Heart right ventricle (tissue), 16 donors: ENCODE measurements at regions not wholly inside any gene's neighbourhood (a gene's known extent, or its start where the extent isn't known, plus 50 kb on each side); places are given as distances from the start of the nearest gene placed in this dataset.

Source experiments
- ATAC-seq, 8 donors: fragments of 200-7000 bp; cut with Tn5 transposase; one replicate each; pipeline ENCODE4 v1.9.1; 2020; ENCODE audit warnings: mild to moderate bottlenecking in 8 of 8, moderate library complexity in 8 of 8, moderate number of reproducible peaks in 1 of 8
- DNase-seq, 2 donors: peaks; one replicate each; pipeline ENCODE4 v3.0.0-alpha.2; 2020
- H3K27ac ChIP-seq, 10 donors: fragments of 200-600 bp; sonication (generic) in 2 of 10; one replicate each; pipeline versions ENCODE4 v1.5.0 to v1.8.0; 2020 to 2022; ENCODE audit warnings: mild to moderate bottlenecking in 3 of 10
- H3K27me3 ChIP-seq, 7 donors: fragments of 200-600 bp; one replicate each; pipeline ENCODE4 v1.8.0; 2021 to 2022; ENCODE audit warnings: mild to moderate bottlenecking in 2 of 7
- H3K36me3 ChIP-seq, 9 donors: fragments of 200-600 bp; sonication (generic) in 1 of 9; one replicate each; pipeline versions ENCODE4 v1.5.0 to v1.8.0; 2020 to 2022; ENCODE audit warnings: mild to moderate bottlenecking in 2 of 9
- H3K4me1 ChIP-seq, 9 donors: fragments of 200-600 bp; sonication (generic) in 1 of 9; one replicate each; pipeline versions ENCODE4 v1.5.0 to v1.8.0; 2020 to 2022; ENCODE audit warnings: mild to moderate bottlenecking in 4 of 9
- H3K4me3 ChIP-seq, 10 donors: fragments of 200-600 bp; sonication (generic) in 2 of 10; one replicate each; pipeline versions ENCODE4 v1.5.0 to v1.8.0; 2020 to 2022; ENCODE audit warnings: mild to moderate bottlenecking in 7 of 10, moderate library complexity in 2 of 10
- H3K9me3 ChIP-seq, 11 donors: fragments of 200-600 bp in 10 of 11; sonication (generic) in 2 of 11; one replicate each; pipeline versions ENCODE4 v1.5.0 to v1.8.0; 2013 to 2022; ENCODE audit warnings: mild to moderate bottlenecking in 2 of 11, control low read depth in 1 of 11, moderate library complexity in 1 of 11
- WGBS, 2 donors: extraction: QIAGEN DNeasy Blood & Tissue Kit; methylation state at CpG; one replicate each; pipeline ENCODE4 v1.1.7; 2013; ENCODE audit warnings: inconsistent platforms in 1 of 2; 5-methylcytosine and 5-hydroxymethylcytosine counted together
- intact Hi-C, 10 donors: fragments of 100-400 bp; cut with DNase I; formaldehyde crosslinking; loops; one replicate each; pipeline versions ENCODE4 v1.11.1 to v1.14.2; 2022
- TF ChIP-seq, protein P1 (sequence below), 9 donors: fragments of 200-600 bp; sonication (generic) in 2 of 9; IDR thresholded peaks; one replicate each; pipeline versions ENCODE4 v1.5.0 to v1.8.0; 2021 to 2022; ENCODE audit warnings: antibody characterized with exemption in 9 of 9, mild to moderate bottlenecking in 5 of 9, moderate library complexity in 1 of 9
- donor health status: Arrhythmogenic right ventricular cardiomyopathy.
- donor health status: ischemic (EF 13 %, LVEDD 7.1; RV severe dilation, severe dysfunction).
- donor health status: healthy with polysubstance abuse.
- donor health status: DM: no; HTN: yes; CAD: no.
- donor health status: DM: no; HTN: no; CAD: no.
- donor health status: ischemic (EF 25% LVEDD 6.9; RV normal size, moderate dysfunction).
- donor health status: ischemic (EF 25% LVEDD 5.7; RV mildly dilated, moderate dysfunction).
- donor health status: healthy.
- donor health status: DM: yes; HTN: yes; CAD: no.
- donor health status: Ischemic cardiomyopathy.
- donor health status: ischemic (EF 35%, LVEDD 5.7; RV mildly dilated, moderate dysfunction).
- donor health status: nonischemic (EF 11% LVEDD 7.7; RV severe dilation, severe dysfunction).
- donor health status: DM: yes; HTN: yes; CAD: no.
- donor health status: PGD.
- donor health status: ischemic (EF 29% LVEDD 5.4; RV normal size, mild dysfunction).
- donor health status: nonischemic (EF 23%, LVEDD 6.1; RV moderate dilation, normal function).

DNA sequence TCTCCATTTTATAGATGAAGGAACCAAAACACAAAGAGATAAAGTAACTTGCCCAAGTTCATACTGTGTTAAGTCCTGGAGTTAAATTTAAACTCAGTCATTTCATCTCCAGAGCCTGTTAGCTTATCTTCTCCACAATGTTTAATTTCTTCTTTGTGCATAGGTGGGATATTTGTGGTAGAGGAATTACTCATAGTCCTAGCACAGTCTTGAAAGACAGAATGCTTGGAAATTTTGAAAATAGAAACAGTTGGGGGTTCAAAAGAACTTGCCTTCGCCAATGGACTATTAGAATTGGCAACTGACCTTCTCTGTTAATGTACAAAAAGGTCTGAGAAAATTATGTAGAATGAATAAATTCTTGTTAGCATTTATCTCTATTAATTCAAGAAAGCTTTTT, 832.0 kb upstream of the PRMT6 start:
- ATAC-seq (no peak), DNase-seq (no peak)
- Histone ChIP-seq H3K36me3 (no peaks in the 10 kb centered on the region), H3K9me3 (peaks cover 0 to 12% (median 0%) of the 10 kb centered on the region in 11 donors), H3K27ac (no peak overlapping the region), H3K4me1 (no peaks in the 10 kb centered on the region), H3K27me3 (no peaks in the 10 kb centered on the region), H3K4me3 (no peak overlapping the region)
- intact Hi-C loops, result no loop called here
- TF ChIP-seq, protein P1, sequence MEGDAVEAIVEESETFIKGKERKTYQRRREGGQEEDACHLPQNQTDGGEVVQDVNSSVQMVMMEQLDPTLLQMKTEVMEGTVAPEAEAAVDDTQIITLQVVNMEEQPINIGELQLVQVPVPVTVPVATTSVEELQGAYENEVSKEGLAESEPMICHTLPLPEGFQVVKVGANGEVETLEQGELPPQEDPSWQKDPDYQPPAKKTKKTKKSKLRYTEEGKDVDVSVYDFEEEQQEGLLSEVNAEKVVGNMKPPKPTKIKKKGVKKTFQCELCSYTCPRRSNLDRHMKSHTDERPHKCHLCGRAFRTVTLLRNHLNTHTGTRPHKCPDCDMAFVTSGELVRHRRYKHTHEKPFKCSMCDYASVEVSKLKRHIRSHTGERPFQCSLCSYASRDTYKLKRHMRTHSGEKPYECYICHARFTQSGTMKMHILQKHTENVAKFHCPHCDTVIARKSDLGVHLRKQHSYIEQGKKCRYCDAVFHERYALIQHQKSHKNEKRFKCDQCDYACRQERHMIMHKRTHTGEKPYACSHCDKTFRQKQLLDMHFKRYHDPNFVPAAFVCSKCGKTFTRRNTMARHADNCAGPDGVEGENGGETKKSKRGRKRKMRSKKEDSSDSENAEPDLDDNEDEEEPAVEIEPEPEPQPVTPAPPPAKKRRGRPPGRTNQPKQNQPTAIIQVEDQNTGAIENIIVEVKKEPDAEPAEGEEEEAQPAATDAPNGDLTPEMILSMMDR (IDR thresholded peaks at IDR 0.05), result no peak
- 68 to 69% methylated on average over 1 of the region's 1 CpG for WGBS, 2 donors

DNA sequence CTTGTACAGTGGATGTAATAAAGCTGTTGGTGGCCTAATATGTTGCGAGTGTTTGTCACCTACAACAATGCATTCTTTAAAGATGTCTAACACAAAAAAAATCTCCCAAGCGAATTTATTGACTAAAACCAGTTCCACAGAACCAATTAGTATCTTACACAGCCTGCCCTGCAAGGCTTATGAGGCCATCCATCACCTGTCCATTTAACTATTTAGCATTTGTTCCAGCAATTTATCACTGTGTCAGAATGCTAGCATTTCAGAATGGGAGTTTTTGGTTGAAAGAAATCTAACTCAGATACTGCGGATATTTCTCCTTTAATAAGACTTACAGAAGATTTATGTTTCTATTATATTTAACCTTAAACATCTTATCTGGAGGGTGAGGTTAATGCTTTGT, 831.1 kb upstream of the PRMT6 start:
- intact Hi-C loops, result no loop called here
- DNase-seq (no peak), ATAC-seq (no peak)
- Histone ChIP-seq H3K27ac (no peak overlapping the region), H3K4me1 (no peaks in the 10 kb centered on the region), H3K36me3 (no peaks in the 10 kb centered on the region), H3K27me3 (no peaks in the 10 kb centered on the region), H3K9me3 (peaks cover 0 to 12% (median 0%) of the 10 kb centered on the region in 11 donors), H3K4me3 (no peak overlapping the region)
- TF ChIP-seq, protein P1 (IDR thresholded peaks at IDR 0.05), result no peak
- 87 to 90% methylated on average over 3 of the region's 3 CpGs for WGBS, 2 donors

DNA sequence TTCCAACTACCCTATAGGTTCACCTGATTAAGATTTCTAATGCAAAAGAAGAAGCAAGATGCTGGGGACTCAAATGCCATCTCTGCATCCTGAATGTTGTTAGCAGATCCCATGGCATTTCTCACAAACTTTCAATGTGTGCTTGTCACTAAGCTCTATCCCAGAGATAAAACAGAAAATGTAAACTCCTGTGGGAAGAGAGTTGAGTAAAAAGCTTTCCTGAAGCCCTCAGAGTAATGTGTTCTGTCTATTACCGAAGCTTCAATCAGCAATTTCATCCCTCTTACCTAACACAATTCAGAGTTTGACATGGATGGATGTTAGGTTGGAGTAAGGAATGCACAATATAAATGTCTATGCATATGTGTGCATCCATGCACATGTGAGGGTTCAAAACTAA, 829.9 kb upstream of the PRMT6 start:
- Histone ChIP-seq H3K27me3 (no peaks in the 10 kb centered on the region), H3K4me1 (no peaks in the 10 kb centered on the region), H3K9me3 (peaks cover 0 to 8% (median 0%) of the 10 kb centered on the region in 11 donors), H3K27ac (no peak overlapping the region), H3K4me3 (no peak overlapping the region), H3K36me3 (no peaks in the 10 kb centered on the region)
- TF ChIP-seq, protein P1 (IDR thresholded peaks at IDR 0.05), result no peak
- ATAC-seq (no peak), DNase-seq (no peak)
- intact Hi-C loops, result no loop called here
- 55 to 69% methylated on average over 1 of the region's 1 CpG for WGBS, 2 donors

DNA sequence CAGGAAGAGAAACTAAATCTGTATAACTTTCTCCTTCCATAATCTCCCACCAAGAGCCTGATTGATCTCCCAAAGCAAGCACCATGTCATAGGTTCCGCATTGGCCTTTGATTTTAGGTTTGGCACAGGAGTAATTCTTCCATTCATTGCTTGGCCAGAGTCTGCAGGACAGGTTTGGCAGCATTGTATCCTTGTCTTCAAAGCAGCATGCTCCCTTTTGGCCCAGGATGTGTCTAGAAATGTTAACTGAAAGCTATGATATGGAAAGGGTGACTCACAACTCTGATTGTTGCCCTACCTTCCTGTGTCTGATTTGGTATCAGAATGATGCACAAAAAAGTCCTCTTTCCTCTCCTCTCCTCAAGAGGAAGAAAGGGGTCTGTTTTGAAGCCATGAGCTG, 824.3 kb upstream of the PRMT6 start:
- Histone ChIP-seq H3K4me1 (no peaks in the 10 kb centered on the region), H3K4me3 (no peak overlapping the region), H3K36me3 (no peaks in the 10 kb centered on the region), H3K9me3 (peaks cover 0 to 5% (median 0%) of the 10 kb centered on the region in 11 donors), H3K27me3 (no peaks in the 10 kb centered on the region), H3K27ac (no peak overlapping the region)
- WGBS, 2 donors, result 90 to 93% methylated on average over 1 of the region's 1 CpG
- intact Hi-C loops, result no loop called here
- no peak for ATAC-seq
- DNase-seq, result no peak
- TF ChIP-seq, protein P1 (IDR thresholded peaks at IDR 0.05), result no peak
